ENCODE measurements at regions not wholly inside any gene's neighbourhood (a gene's known extent, or its start where the extent isn't known, plus 50 kb on each side); places are given as distances from the start of the nearest gene placed in this dataset.

DNA sequence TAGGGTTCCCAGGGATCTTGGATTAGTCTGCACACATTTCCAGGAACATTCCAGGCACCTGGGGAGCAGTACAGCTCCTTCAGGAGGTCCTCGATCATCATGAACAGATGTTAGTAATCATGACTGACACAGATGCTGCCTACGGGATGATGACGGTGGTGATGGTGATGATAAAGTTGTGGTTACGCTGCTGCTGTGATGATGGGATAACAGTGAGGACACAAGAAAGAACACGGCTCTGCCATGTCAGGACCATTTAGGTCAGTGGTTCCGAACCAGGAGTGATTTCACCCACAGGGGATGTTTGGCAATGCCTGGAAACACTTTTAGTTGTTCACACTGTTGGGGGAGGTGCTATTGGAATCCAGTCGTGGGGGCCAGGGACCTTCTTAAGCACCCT is 1193.0 kb downstream of the UQCRFS1 start:
- no peak for TF ChIP-seq YY1 (IDR thresholded peaks at IDR 0.05; ENCODE audit: low read depth)

DNA sequence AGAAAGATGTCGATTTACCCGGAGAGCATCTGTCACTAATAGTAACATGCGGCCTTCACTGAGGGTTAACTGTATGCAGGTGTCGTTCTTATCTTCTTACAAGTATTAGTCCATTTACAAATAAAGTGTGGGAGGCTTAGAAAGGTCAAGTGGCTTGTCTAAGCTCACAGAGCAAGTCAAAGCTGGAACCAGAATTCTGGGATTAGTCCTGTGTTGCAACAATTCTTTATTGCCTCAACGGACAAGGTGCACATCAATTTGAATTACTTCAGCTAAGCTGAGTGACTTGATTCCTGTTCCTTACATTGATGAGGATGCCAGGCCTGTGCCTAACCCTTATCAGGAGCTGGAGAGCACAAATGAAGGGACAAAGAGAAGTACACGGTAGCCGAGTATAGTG is 1193.6 kb downstream of the UQCRFS1 start:
- TF ChIP-seq EP300 (IDR thresholded peaks at IDR 0.05; ENCODE audit: borderline replicate concordance) (no peak), CEBPB (IDR thresholded peaks at IDR 0.05) (no peak), TEAD4 (IDR thresholded peaks at IDR 0.05) (no peak), ZBTB7A (IDR thresholded peaks at IDR 0.05; ENCODE audit: low read depth) (no peak), USF1 (IDR thresholded peaks at IDR 0.05) (no peak), EGR1 (IDR thresholded peaks at IDR 0.05) (no peak), NFIC (IDR thresholded peaks at IDR 0.05) (no peak)

GRCh38 chr19:28018499-28018898 is 1194.5 kb downstream of the UQCRFS1 start:
- no peak for TF ChIP-seq NFIC (IDR thresholded peaks at IDR 0.05)
- TF ChIP-seq TEAD4 (IDR thresholded peaks at IDR 0.05): no peak
- TF ChIP-seq TCF12 (IDR thresholded peaks at IDR 0.05; ENCODE audit: low read depth): no peak
- TF ChIP-seq TAF1 (IDR thresholded peaks at IDR 0.05; ENCODE audit: low read depth): no peak
- TF ChIP-seq USF1 (IDR thresholded peaks at IDR 0.05): no peak
- no peak for TF ChIP-seq RAD21 (IDR thresholded peaks at IDR 0.05; ENCODE audit: low read depth)
- TF ChIP-seq, protein P1, sequence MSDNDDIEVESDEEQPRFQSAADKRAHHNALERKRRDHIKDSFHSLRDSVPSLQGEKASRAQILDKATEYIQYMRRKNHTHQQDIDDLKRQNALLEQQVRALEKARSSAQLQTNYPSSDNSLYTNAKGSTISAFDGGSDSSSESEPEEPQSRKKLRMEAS (IDR thresholded peaks at IDR 0.05): no peak
- no peak for TF ChIP-seq EGR1 (IDR thresholded peaks at IDR 0.05)
- no peak for TF ChIP-seq REST (IDR thresholded peaks at IDR 0.05; ENCODE audit: low read depth)
- no peak for TF ChIP-seq YY1 (IDR thresholded peaks at IDR 0.05; ENCODE audit: low read depth)
- TF ChIP-seq ZBTB7A (IDR thresholded peaks at IDR 0.05; ENCODE audit: low read depth): no peak
- no peak for TF ChIP-seq FOXM1 (IDR thresholded peaks at IDR 0.05; ENCODE audit: borderline replicate concordance, low read depth)
- no peak for TF ChIP-seq CEBPB (IDR thresholded peaks at IDR 0.05)
- no peak for TF ChIP-seq EP300 (IDR thresholded peaks at IDR 0.05; ENCODE audit: borderline replicate concordance)
- no peak for TF ChIP-seq CREB1 (IDR thresholded peaks at IDR 0.05; ENCODE audit: low read depth)

GRCh38 chr19:28014615-28015405 is 1198.1 kb downstream of the UQCRFS1 start:
- no peak for TF ChIP-seq EGR1 (IDR thresholded peaks at IDR 0.05)
- TF ChIP-seq NFIC (IDR thresholded peaks at IDR 0.05): no peak
- TF ChIP-seq FOXM1 (IDR thresholded peaks at IDR 0.05; ENCODE audit: borderline replicate concordance, low read depth): no peak
- TF ChIP-seq USF1 (IDR thresholded peaks at IDR 0.05): no peak
- TF ChIP-seq CEBPB (IDR thresholded peaks at IDR 0.05): no peak
- TF ChIP-seq ZBTB7A (IDR thresholded peaks at IDR 0.05; ENCODE audit: low read depth): no peak
- TF ChIP-seq YY1 (IDR thresholded peaks at IDR 0.05; ENCODE audit: low read depth): no peak
- no peak for TF ChIP-seq TEAD4 (IDR thresholded peaks at IDR 0.05)
- TF ChIP-seq TAF1 (IDR thresholded peaks at IDR 0.05; ENCODE audit: low read depth): no peak
- TF ChIP-seq, protein P1 (IDR thresholded peaks at IDR 0.05): no peak
- TF ChIP-seq TCF12 (IDR thresholded peaks at IDR 0.05; ENCODE audit: low read depth): no peak
- no peak for TF ChIP-seq REST (IDR thresholded peaks at IDR 0.05; ENCODE audit: low read depth)
- TF ChIP-seq RAD21 (IDR thresholded peaks at IDR 0.05; ENCODE audit: low read depth): no peak
- TF ChIP-seq EP300 (IDR thresholded peaks at IDR 0.05; ENCODE audit: borderline replicate concordance): no peak
- no peak for TF ChIP-seq CREB1 (IDR thresholded peaks at IDR 0.05; ENCODE audit: low read depth)

DNA sequence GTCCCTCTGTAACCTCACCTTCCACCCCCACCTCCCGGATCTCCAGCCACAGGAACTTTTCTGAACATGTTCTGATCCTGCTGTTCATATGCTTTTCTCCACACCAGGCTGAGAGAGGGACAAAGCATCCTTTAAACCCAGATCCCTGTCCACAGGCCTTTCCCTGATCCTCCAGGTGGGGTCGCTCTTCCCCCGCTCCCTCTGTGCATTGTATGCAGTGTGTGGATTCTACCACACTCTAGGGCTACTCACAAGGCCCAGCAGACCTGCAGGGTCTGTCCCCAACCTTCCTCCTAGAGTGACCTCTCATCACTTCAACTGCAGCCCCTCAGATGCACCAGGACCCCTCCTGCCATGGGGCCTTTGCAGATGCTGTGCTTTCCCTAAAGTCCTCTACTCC is 1200.6 kb downstream of the UQCRFS1 start:
- TF ChIP-seq RAD21 (IDR thresholded peaks at IDR 0.05; ENCODE audit: low read depth) (peak; percentile 66), ZBTB7A (IDR thresholded peaks at IDR 0.05; ENCODE audit: low read depth) (no peak)

GRCh38 chr19:28010656-28011055 is 1202.3 kb downstream of the UQCRFS1 start:
- no peak for TF ChIP-seq CREB1 (IDR thresholded peaks at IDR 0.05; ENCODE audit: low read depth)
- TF ChIP-seq NFIC (IDR thresholded peaks at IDR 0.05): no peak
- no peak for TF ChIP-seq CEBPB (IDR thresholded peaks at IDR 0.05)
- TF ChIP-seq USF1 (IDR thresholded peaks at IDR 0.05): no peak
- TF ChIP-seq FOXM1 (IDR thresholded peaks at IDR 0.05; ENCODE audit: borderline replicate concordance, low read depth): no peak
- no peak for TF ChIP-seq TEAD4 (IDR thresholded peaks at IDR 0.05)
- TF ChIP-seq TCF12 (IDR thresholded peaks at IDR 0.05; ENCODE audit: low read depth): no peak
- TF ChIP-seq ZBTB7A (IDR thresholded peaks at IDR 0.05; ENCODE audit: low read depth): no peak
- TF ChIP-seq RAD21 (IDR thresholded peaks at IDR 0.05; ENCODE audit: low read depth): no peak
- TF ChIP-seq EP300 (IDR thresholded peaks at IDR 0.05; ENCODE audit: borderline replicate concordance): no peak
- TF ChIP-seq YY1 (IDR thresholded peaks at IDR 0.05; ENCODE audit: low read depth): no peak
- TF ChIP-seq, protein P1 (IDR thresholded peaks at IDR 0.05): no peak
- no peak for TF ChIP-seq REST (IDR thresholded peaks at IDR 0.05; ENCODE audit: low read depth)
- no peak for TF ChIP-seq EGR1 (IDR thresholded peaks at IDR 0.05)
- no peak for TF ChIP-seq TAF1 (IDR thresholded peaks at IDR 0.05; ENCODE audit: low read depth)

Measured in Ishikawa (cell line).